ENCODE measurements at regions not wholly inside any gene's neighbourhood (a gene's known extent, or its start where the extent isn't known, plus 50 kb on each side); places are given as distances from the start of the nearest gene placed in this dataset.

DNA sequence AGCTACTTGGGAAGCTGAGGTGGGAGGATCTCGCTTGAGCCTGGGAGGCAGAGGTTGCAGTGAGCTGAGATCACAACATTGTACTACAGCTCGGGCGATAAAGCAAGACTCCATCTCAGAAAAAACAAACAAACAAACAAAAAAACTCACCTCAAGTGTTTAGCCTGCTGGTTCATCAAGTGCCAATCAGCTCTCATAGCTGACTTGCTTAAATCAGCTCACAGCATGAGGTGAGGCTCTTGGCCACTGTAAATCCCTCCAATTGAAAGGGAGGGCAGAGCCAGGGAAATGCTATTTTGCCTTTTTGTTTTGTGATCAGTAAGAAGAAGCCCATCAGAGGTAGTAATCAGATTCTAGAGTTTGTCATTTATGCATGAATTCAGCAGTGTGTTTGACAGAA lies 112.3 kb downstream of the RAB11FIP2 start:
- no peak for DNase-seq (ENCODE audit: low read depth)
- TF ChIP-seq, protein P1, sequence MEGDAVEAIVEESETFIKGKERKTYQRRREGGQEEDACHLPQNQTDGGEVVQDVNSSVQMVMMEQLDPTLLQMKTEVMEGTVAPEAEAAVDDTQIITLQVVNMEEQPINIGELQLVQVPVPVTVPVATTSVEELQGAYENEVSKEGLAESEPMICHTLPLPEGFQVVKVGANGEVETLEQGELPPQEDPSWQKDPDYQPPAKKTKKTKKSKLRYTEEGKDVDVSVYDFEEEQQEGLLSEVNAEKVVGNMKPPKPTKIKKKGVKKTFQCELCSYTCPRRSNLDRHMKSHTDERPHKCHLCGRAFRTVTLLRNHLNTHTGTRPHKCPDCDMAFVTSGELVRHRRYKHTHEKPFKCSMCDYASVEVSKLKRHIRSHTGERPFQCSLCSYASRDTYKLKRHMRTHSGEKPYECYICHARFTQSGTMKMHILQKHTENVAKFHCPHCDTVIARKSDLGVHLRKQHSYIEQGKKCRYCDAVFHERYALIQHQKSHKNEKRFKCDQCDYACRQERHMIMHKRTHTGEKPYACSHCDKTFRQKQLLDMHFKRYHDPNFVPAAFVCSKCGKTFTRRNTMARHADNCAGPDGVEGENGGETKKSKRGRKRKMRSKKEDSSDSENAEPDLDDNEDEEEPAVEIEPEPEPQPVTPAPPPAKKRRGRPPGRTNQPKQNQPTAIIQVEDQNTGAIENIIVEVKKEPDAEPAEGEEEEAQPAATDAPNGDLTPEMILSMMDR (IDR thresholded peaks at IDR 0.05; ENCODE audit: control insufficient read depth, extremely low read depth, insufficient read depth) = no peak
- H3K4me3 ChIP-seq (ENCODE audit: low read depth, low read length) = no peak overlapping the region

DNA sequence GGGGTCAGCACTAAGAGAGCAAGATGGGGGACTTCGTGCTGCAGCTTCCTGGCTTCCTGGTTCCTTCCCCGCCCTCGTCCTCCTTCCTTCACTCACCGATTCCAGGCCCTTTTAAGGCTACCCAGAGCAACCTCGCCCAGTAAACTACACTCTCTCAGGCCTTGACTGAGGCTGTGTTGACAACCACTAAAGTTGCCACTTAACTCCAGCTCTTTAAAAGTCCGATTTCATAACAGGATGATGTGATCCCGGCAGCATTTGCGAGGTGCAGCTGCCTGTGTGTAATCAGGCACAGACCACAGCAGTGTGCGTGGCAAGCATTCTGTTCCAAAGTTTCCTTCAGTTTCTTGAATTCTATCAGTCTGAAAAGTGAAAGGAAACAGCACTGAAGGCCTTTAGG lies 110.6 kb downstream of the RAB11FIP2 start:
- no peak for DNase-seq (ENCODE audit: low read depth)
- TF ChIP-seq, protein P1 (IDR thresholded peaks at IDR 0.05; ENCODE audit: control insufficient read depth, extremely low read depth, insufficient read depth) = no peak
- no peak overlapping the region for H3K4me3 ChIP-seq (ENCODE audit: low read depth, low read length)

DNA sequence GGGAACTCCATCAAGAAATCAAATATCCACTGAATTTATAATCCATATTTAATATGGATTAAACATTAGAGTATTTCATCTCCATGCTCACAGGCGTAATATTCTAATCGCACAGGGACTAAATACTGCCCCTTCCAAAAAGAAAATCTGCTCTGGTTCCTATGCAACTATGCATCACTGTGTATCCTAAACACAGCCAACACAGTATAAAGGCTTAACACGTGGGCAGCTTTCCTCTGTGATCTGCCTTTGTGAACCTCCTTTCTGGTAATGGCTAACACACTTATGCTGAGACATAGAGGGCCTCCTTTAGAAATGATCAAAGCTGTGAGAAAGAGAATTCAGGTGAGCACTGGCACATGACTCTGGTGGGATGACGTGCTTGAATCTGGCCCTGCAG lies 110.2 kb downstream of the RAB11FIP2 start:
- no peak overlapping the region for H3K4me3 ChIP-seq (ENCODE audit: low read depth, low read length)
- TF ChIP-seq, protein P1 (IDR thresholded peaks at IDR 0.05; ENCODE audit: control insufficient read depth, extremely low read depth, insufficient read depth) = no peak
- no peak for DNase-seq (ENCODE audit: low read depth)

DNA sequence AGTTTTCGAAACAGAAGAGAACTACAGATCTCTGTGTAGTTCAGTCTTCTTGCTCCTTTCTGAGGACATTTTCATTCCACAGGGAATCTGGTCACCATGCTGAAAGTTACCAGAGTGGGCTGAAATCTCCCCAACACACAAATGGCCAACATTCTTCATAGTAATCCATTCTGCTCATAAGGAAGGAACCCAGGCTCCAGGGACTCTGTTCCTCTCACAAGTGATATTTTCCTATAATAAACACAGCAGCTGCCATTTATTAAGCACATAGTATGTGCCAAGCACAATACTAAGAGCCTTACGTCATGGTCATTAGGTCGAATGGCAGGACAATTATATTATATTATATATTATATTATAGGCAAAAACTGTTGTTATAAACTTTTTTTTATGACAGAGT lies 109.8 kb downstream of the RAB11FIP2 start:
- TF ChIP-seq, protein P1 (IDR thresholded peaks at IDR 0.05; ENCODE audit: control insufficient read depth, extremely low read depth, insufficient read depth) = no peak
- DNase-seq (ENCODE audit: low read depth) = no peak
- H3K4me3 ChIP-seq (ENCODE audit: low read depth, low read length) = no peak overlapping the region

DNA sequence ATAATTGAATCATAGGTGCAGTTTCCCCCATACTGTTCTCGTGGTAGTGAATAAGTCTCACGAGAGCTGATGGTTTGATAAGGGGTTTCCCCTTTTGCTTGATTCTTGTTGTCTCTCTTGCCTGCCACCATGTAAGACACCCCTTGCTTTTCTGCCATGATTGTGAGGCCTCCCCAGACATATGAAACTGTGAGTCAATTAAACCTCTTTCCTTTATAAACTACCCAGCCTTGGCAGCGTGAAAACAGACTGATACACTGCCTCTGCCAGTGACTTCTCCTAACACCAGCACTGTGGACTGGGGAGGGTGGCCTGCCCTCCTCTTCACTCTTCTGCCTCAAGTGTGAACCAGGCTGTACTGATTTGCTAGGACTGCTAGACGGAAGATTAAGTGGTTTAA lies 108.6 kb downstream of the RAB11FIP2 start:
- DNase-seq (ENCODE audit: low read depth) = no peak
- TF ChIP-seq, protein P1 (IDR thresholded peaks at IDR 0.05; ENCODE audit: control insufficient read depth, extremely low read depth, insufficient read depth) = no peak
- H3K4me3 ChIP-seq (ENCODE audit: low read depth, low read length) = no peak overlapping the region

DNA sequence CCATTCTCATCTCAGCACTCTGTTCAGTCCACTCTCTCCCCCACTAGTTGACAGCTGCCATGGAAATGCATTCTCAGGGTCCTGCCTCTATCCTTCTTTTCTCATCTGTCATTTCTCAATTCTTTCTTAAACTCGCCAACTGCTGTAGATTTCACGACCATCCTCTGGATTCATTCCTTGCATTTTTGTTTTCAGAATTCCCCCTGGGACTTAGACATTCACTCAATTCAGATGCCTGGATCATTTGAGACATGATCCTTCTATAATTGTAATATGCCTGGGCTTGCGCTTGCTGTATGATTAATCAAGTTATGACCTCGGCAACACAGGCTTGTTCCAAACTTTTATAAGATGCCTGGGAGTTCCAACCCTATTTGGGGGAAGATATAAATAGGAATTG lies 104.5 kb downstream of the RAB11FIP2 start:
- H3K4me3 ChIP-seq (ENCODE audit: low read depth, low read length) = no peak overlapping the region
- no peak for DNase-seq (ENCODE audit: low read depth)
- TF ChIP-seq, protein P1 (IDR thresholded peaks at IDR 0.05; ENCODE audit: control insufficient read depth, extremely low read depth, insufficient read depth) = no peak

DNA sequence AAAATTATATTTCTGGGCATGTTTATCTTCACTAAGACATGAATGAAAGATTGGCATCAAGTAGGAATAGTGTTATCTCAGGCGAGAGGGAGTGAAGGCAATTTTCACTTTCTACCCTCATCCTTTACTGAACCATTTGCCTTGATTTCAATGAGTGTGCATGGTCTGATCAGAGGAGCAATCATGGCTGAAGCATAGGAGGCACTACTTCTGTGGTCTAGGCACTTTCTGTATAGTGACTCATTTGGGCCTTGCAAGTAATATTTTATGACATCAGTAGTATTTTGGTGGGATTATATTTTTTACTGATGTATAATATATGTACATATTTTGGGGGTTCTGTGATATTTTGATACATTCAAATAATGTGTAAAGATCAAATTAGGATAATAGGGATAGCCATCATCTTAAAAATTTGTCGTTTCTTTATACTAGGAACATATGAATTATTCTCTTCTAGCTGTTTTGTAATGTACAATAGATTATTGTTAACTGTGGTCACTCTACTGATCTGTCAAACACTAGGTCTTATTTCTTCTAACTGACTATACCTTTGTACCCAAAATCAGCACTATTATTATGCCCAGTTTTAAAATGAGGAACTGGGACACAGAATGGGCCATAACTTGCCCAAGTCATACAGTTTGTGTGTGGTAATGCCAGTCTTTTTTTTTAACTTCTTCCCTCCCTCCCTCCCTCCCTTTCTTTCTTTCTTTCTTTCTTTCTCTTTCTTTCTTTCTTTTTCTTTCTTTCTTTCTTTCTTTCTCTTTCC lies 101.9 kb downstream of the RAB11FIP2 start:
- no peak overlapping the region for H3K4me3 ChIP-seq (ENCODE audit: low read depth, low read length)
- TF ChIP-seq, protein P1 (IDR thresholded peaks at IDR 0.05; ENCODE audit: control insufficient read depth, extremely low read depth, insufficient read depth) = no peak
- DNase-seq (ENCODE audit: low read depth) = no peak
